Small intestine (tissue), 7 donors: ENCODE measurements at regions not wholly inside any gene's neighbourhood (a gene's known extent, or its start where the extent isn't known, plus 50 kb on each side); places are given as distances from the start of the nearest gene placed in this dataset.
A peak's percentile ranks its signal among the peaks of the same experiment; 100 is the strongest.
"Not testable (repeated sequence)": the region's sequence is repeated elsewhere in the genome, so short reads cannot be mapped to it uniquely, and the experiment has no call there.

Experiments used
- DNase-seq, 2 donors: peaks; one replicate each; pipeline versions ENCODE4 v3.0.0 to v3.0.0-alpha.2; 2013
- FAIRE-seq: peaks from 2 replicates; lab custom pipeline; 2012; peaks lifted over from hg19 to GRCh38; lab: Jason Lieb, UNC
- H3K27ac ChIP-seq, 3 donors: one replicate each; pipeline ENCODE4 v1.5.1; 2013; ENCODE audit warnings: low read length in 2 of 3, mild to moderate bottlenecking in 2 of 3, control low read depth in 1 of 3, inconsistent platforms in 1 of 3, low read depth in 1 of 3, moderate library complexity in 1 of 3
- H3K27me3 ChIP-seq, 3 donors: one replicate each; pipeline ENCODE4 v1.6.1; 2013; ENCODE audit warnings: low read length in 3 of 3, inconsistent platforms in 1 of 3; ENCODE audit not compliant: control insufficient read depth in 3 of 3, insufficient read depth in 3 of 3
- H3K36me3 ChIP-seq, 3 donors: one replicate each; pipeline ENCODE4 v1.6.1; 2013; ENCODE audit warnings: low read length in 3 of 3, inconsistent platforms in 1 of 3, low read depth in 1 of 3, mild to moderate bottlenecking in 1 of 3, moderate library complexity in 1 of 3; ENCODE audit not compliant: control insufficient read depth in 3 of 3, insufficient read depth in 2 of 3
- H3K4me1 ChIP-seq, 3 donors: one replicate each; pipeline ENCODE4 v1.6.1; 2013; ENCODE audit warnings: low read length in 2 of 3, inconsistent platforms in 1 of 3, low read depth in 1 of 3, mild to moderate bottlenecking in 1 of 3, moderate library complexity in 1 of 3; ENCODE audit not compliant: control insufficient read depth in 3 of 3, insufficient read depth in 2 of 3
- H3K4me3 ChIP-seq, 3 donors: one replicate each; pipeline ENCODE4 v1.5.1; 2013; ENCODE audit warnings: low read length in 3 of 3, control low read depth in 1 of 3, inconsistent platforms in 1 of 3, low read depth in 1 of 3, mild to moderate bottlenecking in 1 of 3, moderate library complexity in 1 of 3
- H3K9me3 ChIP-seq, 2 donors: one replicate each; pipeline ENCODE4 v1.6.1; 2013; ENCODE audit warnings: low read depth in 1 of 2, low read length in 1 of 2; ENCODE audit not compliant: control insufficient read depth in 2 of 2, insufficient read depth in 1 of 2
- WGBS, 3 donors: extraction: QIAGEN DNeasy Blood & Tissue Kit; methylation state at CpG; one replicate each; pipeline ENCODE4 v1.1.7; 2013; 5-methylcytosine and 5-hydroxymethylcytosine counted together
- donor health status: healthy with polysubstance abuse.
- donor health status: control.
- donor health status: control.
- donor health status: Bipolar disorder and iron deficiency.
- donor health status: healthy.

- WGBS, 3 donors, result 66 to 71% (median 66%) methylated on average over 8 of the region's 8 CpGs
- not testable (repeated sequence) for H3K9me3 ChIP-seq, DNase-seq, H3K36me3 ChIP-seq, H3K27me3 ChIP-seq, FAIRE-seq, H3K27ac ChIP-seq, H3K4me3 ChIP-seq, H3K4me1 ChIP-seq
Observed at GRCh38 chr16:88228751-88229150, 154.0 kb upstream of the ZNF469 start.

- not testable (repeated sequence) for H3K4me1 ChIP-seq, H3K4me3 ChIP-seq, H3K27me3 ChIP-seq, H3K36me3 ChIP-seq, DNase-seq, FAIRE-seq, H3K27ac ChIP-seq, H3K9me3 ChIP-seq
- 78 to 93% (median 89%) methylated on average over 6 to 12 of the region's 12 CpGs for WGBS, 3 donors
Observed at GRCh38 chr16:88229710-88230109, 153.0 kb upstream of the ZNF469 start.

GRCh38 chr16:88230276-88230966, 152.3 kb upstream of the ZNF469 start:
- not testable (repeated sequence) for FAIRE-seq
- 85 to 95% (median 88%) methylated on average over 12 to 19 of the region's 24 CpGs for WGBS, 3 donors

DNA sequence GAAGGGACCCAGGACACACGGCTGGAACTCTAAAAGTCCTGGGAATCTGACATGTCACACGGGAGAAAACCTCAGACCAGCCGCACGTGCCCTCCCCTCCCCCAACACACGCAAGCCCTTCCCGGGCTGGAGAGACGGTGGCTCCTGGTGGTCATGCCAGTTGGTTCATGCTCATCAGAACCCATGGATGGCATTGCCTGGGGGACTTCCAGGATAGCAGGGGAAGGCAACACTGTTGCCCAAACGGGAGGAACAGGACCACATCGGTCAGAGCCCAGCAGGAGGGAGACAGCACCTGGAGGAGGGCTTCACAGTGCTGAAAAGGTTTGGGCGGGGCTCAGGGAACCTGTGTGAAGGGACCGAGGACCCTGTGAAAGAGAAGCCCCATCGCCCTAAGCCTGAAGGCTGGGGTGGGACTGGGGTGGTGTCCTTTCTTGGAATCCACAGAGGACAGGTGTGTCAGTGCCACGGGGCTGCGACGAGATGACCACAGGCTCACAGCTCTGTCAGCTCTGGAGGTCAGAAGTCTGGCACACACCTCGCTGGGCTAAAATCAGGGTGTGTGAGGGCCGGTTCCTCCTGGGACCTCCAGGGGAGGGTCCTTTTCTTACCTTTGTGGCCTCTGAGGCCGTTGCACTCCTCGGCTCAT, 151.7 kb upstream of the ZNF469 start:
- not testable (repeated sequence) for FAIRE-seq

More at GRCh38 chr16:88230276-88230966, 152.3 kb upstream of the ZNF469 start:
- not testable (repeated sequence) for H3K27ac ChIP-seq, H3K36me3 ChIP-seq, H3K4me3 ChIP-seq, H3K27me3 ChIP-seq, H3K9me3 ChIP-seq, DNase-seq
- peaks cover 0 to 11% (median 2%) of the 10 kb centered on the region in 3 donors for H3K4me1 ChIP-seq

DNA sequence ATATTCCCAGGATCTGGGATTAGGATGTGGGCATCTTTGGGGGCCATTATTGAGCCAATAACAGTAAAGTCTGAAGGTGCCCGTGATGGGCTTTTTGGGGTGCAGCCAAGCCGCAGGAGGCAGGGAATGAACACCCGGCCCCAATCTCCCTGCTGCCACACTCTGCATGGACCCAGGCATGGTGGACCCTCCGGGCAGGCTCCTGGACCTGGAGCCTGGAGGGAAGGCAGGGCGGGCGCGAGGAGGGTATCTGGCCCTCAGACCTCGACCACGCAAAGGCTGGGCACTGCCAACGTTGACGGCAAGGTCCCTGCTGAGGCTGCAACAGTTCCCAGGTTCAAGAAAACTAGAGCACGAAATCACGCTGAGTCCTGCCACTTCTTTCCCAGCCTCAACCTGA, 150.9 kb upstream of the ZNF469 start:
- not testable (repeated sequence) for H3K27ac ChIP-seq, FAIRE-seq, H3K9me3 ChIP-seq, H3K27me3 ChIP-seq, H3K4me3 ChIP-seq, H3K36me3 ChIP-seq, DNase-seq
- H3K4me1 ChIP-seq, result peaks cover 0 to 21% (median 2%) of the 10 kb centered on the region in 3 donors
- WGBS, 3 donors, result 90 to 94% (median 94%) methylated on average over 8 to 13 of the region's 13 CpGs

More for the DNA sequence above, 151.7 kb upstream of the ZNF469 start:
- not testable (repeated sequence) for H3K27me3 ChIP-seq, H3K4me3 ChIP-seq, H3K36me3 ChIP-seq, H3K9me3 ChIP-seq, H3K27ac ChIP-seq, DNase-seq
- peaks cover 0 to 14% (median 2%) of the 10 kb centered on the region in 3 donors for H3K4me1 ChIP-seq
- WGBS, 3 donors, result 82 to 86% (median 84%) methylated on average over 13 to 17 of the region's 19 CpGs

- 61 to 75% (median 68%) methylated on average over 25 to 31 of the region's 31 CpGs for WGBS, 3 donors
- H3K9me3 ChIP-seq, FAIRE-seq, H3K27ac ChIP-seq, H3K36me3 ChIP-seq, H3K27me3 ChIP-seq, H3K4me3 ChIP-seq, DNase-seq: not testable (repeated sequence)
- H3K4me1 ChIP-seq, result peaks cover 0 to 21% (median 2%) of the 10 kb centered on the region in 3 donors
Observed at GRCh38 chr16:88232401-88233258, 150.1 kb upstream of the ZNF469 start.

DNA sequence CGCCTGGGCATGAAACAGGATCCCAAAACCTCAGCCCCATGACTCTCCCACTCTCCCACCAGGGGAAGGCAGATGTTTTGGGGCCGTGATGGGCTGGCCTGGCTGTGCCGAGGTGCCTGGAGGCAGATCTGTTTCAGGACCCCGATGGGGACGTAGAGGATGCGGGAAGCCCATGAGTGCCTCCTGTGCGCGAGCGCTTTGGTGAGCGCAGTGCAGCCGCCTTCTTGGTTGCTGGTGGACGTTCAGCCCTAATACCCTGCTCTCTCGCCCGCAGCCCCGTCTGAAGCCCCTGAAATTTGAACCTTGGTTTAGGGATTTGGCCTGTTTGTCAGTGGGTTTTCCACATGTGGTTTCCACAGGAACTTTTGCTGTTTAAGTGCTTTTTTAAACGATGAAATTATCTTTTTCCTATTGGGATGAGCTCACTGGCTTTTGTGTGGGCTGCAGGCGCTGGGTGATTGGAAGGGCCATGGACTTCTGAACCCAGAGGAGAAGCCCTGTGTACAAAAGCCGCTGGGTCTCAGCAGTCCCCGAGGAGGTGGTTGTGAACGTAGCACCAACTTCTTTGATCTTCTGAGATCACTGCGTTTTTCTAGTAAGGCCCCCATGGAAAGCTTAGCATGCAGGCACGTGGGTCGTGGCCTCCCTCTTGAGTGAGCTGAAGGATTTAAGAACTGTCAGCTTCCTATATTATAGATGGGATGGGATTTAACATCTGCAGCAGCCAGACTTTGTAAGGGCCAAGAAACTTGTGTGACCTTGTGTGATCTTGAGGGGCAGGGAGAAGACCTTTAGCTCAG, 148.9 kb upstream of the ZNF469 start:
- not testable (repeated sequence) for H3K4me3 ChIP-seq, H3K36me3 ChIP-seq, H3K9me3 ChIP-seq, H3K27me3 ChIP-seq, FAIRE-seq
- Histone ChIP-seq H3K4me1 (peaks cover 0 to 31% (median 5%) of the 10 kb centered on the region in 3 donors), H3K27ac (peak overlapping the region in 2 of 3 donors; percentile 30 to 78)
- 72 to 81% (median 78%) methylated on average over 21 to 23 of the region's 23 CpGs for WGBS, 3 donors
- DNase-seq, result peak in 1 of 2 donors; percentile 19
